A673 (cell line): ENCODE measurements at regions not wholly inside any gene's neighbourhood (a gene's known extent, or its start where the extent isn't known, plus 50 kb on each side); places are given as distances from the start of the nearest gene placed in this dataset.

Experiments used
- BruUV-seq: library from RNA; stranded (reverse); fragments of 400-500 nt; replicated peaks from 2 replicates; lab custom pipeline; 2021; lab: Mats Ljungman, UMichigan
- CTCF ChIA-PET: fragments of 300-600 bp; sonication (Branson Sonifier 250); formaldehyde crosslinking; loops from one replicate; lab custom pipeline; 2022; ENCODE audit warnings: antibody characterized with exemption; lab: Charles Lee
- POLR2A ChIA-PET: fragments of 300-600 bp; sonication (Branson Sonifier 250); formaldehyde crosslinking; loops from one replicate; lab custom pipeline; 2022; ENCODE audit warnings: antibody characterized with exemption; ENCODE audit not compliant: low non-redundant PET; lab: Charles Lee
- DNase-seq: peaks from one replicate; pipeline ENCODE4 v3.0.0-alpha.2; 2015; ENCODE audit warnings: low spot score
- H3K27ac ChIP-seq: fragments of 200-600 bp; sonication (generic); 2 replicates; pipeline ENCODE4 v1.5.1; 2016; ENCODE audit warnings: mixed run types, low read depth, mild to moderate bottlenecking, mixed read lengths, antibody characterized with exemption, low read length; ENCODE audit not compliant: poor library complexity, severe bottlenecking
- H3K27me3 ChIP-seq: fragments of 200-600 bp; sonication (generic); replicated peaks from 2 replicates; pipeline ENCODE4 v1.6.1; 2017; ENCODE audit warnings: mixed run types, low read depth, mild to moderate bottlenecking, mixed read lengths, antibody characterized with exemption, low read length; ENCODE audit not compliant: insufficient read depth, poor library complexity
- H3K36me3 ChIP-seq: fragments of 200-600 bp; sonication (generic); 2 replicates; pipeline ENCODE4 v1.6.1; 2016; ENCODE audit warnings: mixed run types, mild to moderate bottlenecking, mixed read lengths, antibody characterized with exemption, low read length; ENCODE audit not compliant: insufficient read depth, poor library complexity, severe bottlenecking
- H3K4me1 ChIP-seq: fragments of 200-600 bp; sonication (generic); 2 replicates; pipeline ENCODE4 v1.6.1; 2017; ENCODE audit warnings: mixed run types, mild to moderate bottlenecking, mixed read lengths, antibody characterized with exemption, low read length; ENCODE audit not compliant: insufficient read depth, poor library complexity, severe bottlenecking
- H3K4me3 ChIP-seq: fragments of 200-600 bp; sonication (generic); 2 replicates; pipeline ENCODE4 v1.5.1; 2016; ENCODE audit warnings: low read depth, mixed run types, mild to moderate bottlenecking, mixed read lengths, low read length; ENCODE audit not compliant: poor library complexity, severe bottlenecking
- H3K9me3 ChIP-seq: fragments of 200-600 bp; sonication (generic); 2 replicates; pipeline ENCODE4 v1.6.1; 2016; ENCODE audit warnings: mixed run types, low read depth, mild to moderate bottlenecking, mixed read lengths, antibody characterized with exemption, low read length; ENCODE audit not compliant: poor library complexity, severe bottlenecking
- CTCF ChIP-seq: fragments of 300-800, 200-600 bp; sonication (generic); conservative IDR thresholded peaks from 2 replicates; pipeline ENCODE4 v1.5.1; 2017; ENCODE audit warnings: low read depth, mild to moderate bottlenecking, antibody characterized with exemption, low read length, moderate library complexity, mixed read lengths
- EZH2 ChIP-seq: fragments of 200-600 bp; sonication (generic); IDR thresholded peaks from 2 replicates; pipeline ENCODE4 v1.6.1; 2017; ENCODE audit warnings: borderline replicate concordance, low read depth, mild to moderate bottlenecking, mixed read lengths, antibody characterized with exemption, low read length; ENCODE audit not compliant: poor library complexity, severe bottlenecking
- intact Hi-C: fragments of 100-400 bp; cut with micrococcal nuclease; formaldehyde crosslinking; loops from one replicate; pipeline ENCODE4 v1.10.0; 2022; ENCODE audit not compliant: unreplicated experiment

GRCh38 chr3:132857317-132857716 lies 135.1 kb upstream of the NPHP3 start:
- H3K36me3 ChIP-seq: no peaks in the 10 kb centered on the region
- H3K4me3 ChIP-seq: no peak overlapping the region
- BruUV-seq: no TSS peak
- TF ChIP-seq EZH2 (no peak), CTCF (no peak)
- intact Hi-C loops: no loop called here
- H3K27me3 ChIP-seq: no peaks in the 10 kb centered on the region
- POLR2A ChIA-PET: no interaction called here
- no peak overlapping the region for H3K27ac ChIP-seq
- no peaks in the 10 kb centered on the region for H3K9me3 ChIP-seq
- CTCF ChIA-PET: no interaction called here
- no peak for DNase-seq
- H3K4me1 ChIP-seq: no peaks in the 10 kb centered on the region

- TF ChIP-seq EZH2 (no peak), CTCF (no peak)
- no peaks in the 10 kb centered on the region for H3K36me3 ChIP-seq
- CTCF ChIA-PET: no interaction called here
Measured at GRCh38 chr3:132854856-132855535, 132.8 kb upstream of the NPHP3 start.

GRCh38 chr3:132847849-132848625 lies 125.8 kb upstream of the NPHP3 start:
- no peak for TF ChIP-seq CTCF
- no peak for TF ChIP-seq EZH2
- ChIA-PET POLR2A (no interaction called here), CTCF (no interaction called here)
- no peak for DNase-seq
- H3K27ac ChIP-seq: no peak overlapping the region
- no peaks in the 10 kb centered on the region for H3K36me3 ChIP-seq
- H3K4me1 ChIP-seq: no peaks in the 10 kb centered on the region
- H3K9me3 ChIP-seq: no peaks in the 10 kb centered on the region
- intact Hi-C loops: no loop called here
- no TSS peak for BruUV-seq
- H3K27me3 ChIP-seq: no peaks in the 10 kb centered on the region
- no peak overlapping the region for H3K4me3 ChIP-seq

More at GRCh38 chr3:132854856-132855535, 132.8 kb upstream of the NPHP3 start:
- no TSS peak for BruUV-seq
- H3K4me3 ChIP-seq: no peak overlapping the region
- intact Hi-C loops: no loop called here
- H3K27me3 ChIP-seq: no peaks in the 10 kb centered on the region
- POLR2A ChIA-PET: no interaction called here
- no peak for DNase-seq
- no peak overlapping the region for H3K27ac ChIP-seq
- H3K9me3 ChIP-seq: no peaks in the 10 kb centered on the region
- H3K4me1 ChIP-seq: no peaks in the 10 kb centered on the region
